Upper lobe of left lung (tissue), 6 donors: ENCODE measurements at regions not wholly inside any gene's neighbourhood (a gene's known extent, or its start where the extent isn't known, plus 50 kb on each side); places are given as distances from the start of the nearest gene placed in this dataset.
A peak's percentile ranks its signal among the peaks of the same experiment; 100 is the strongest.
"Not testable (repeated sequence)": the region's sequence is repeated elsewhere in the genome, so short reads cannot be mapped to it uniquely, and the experiment has no call there.

Source experiments
- ATAC-seq, 2 donors: fragments of 200-7000 bp; cut with Tn5 transposase; one replicate each; pipeline ENCODE4 v1.9.1; 2022; ENCODE audit warnings: mild to moderate bottlenecking in 2 of 2, moderate library complexity in 2 of 2; ENCODE audit not compliant: low FRiP score in 2 of 2
- DNase-seq, 2 donors: peaks; one replicate each; pipeline ENCODE4 v3.0.0-alpha.2; 2019 to 2020
- H3K27ac ChIP-seq, 4 donors: fragments of 200-600 bp; sonication (generic); one replicate each; pipeline ENCODE4 v1.5.1; 2016 to 2019
- H3K27me3 ChIP-seq, 4 donors: fragments of 200-600 bp; sonication (generic); one replicate each; pipeline ENCODE4 v1.5.1; 2017 to 2019
- H3K36me3 ChIP-seq, 4 donors: fragments of 200-600 bp; sonication (generic); one replicate each; pipeline ENCODE4 v1.5.1; 2016 to 2019
- H3K4me1 ChIP-seq, 4 donors: fragments of 200-600 bp; sonication (generic); one replicate each; pipeline ENCODE4 v1.5.1; 2018 to 2019
- H3K4me3 ChIP-seq, 4 donors: fragments of 200-600 bp; sonication (generic); one replicate each; pipeline ENCODE4 v1.5.1; 2017 to 2019; ENCODE audit warnings: mild to moderate bottlenecking in 2 of 4, moderate library complexity in 1 of 4
- H3K9me3 ChIP-seq, 4 donors: fragments of 200-600 bp; sonication (generic); one replicate each; pipeline ENCODE4 v1.5.1; 2018 to 2019
- EP300 ChIP-seq, 4 donors: sonication (generic); formaldehyde crosslinking; IDR thresholded peaks; one replicate each; pipeline ENCODE4 v1.5.1; 2017; ENCODE audit warnings: antibody characterized with exemption in 4 of 4, control low read depth in 2 of 4
- POLR2A ChIP-seq, 4 donors: fragments of 450-650 bp; IDR thresholded peaks; one replicate each; pipeline ENCODE4 v1.5.1; 2016 to 2017; ENCODE audit warnings: antibody characterized with exemption in 4 of 4, mild to moderate bottlenecking in 2 of 4
- POLR2AphosphoS5 ChIP-seq, 2 donors: sonication (generic); formaldehyde crosslinking; IDR thresholded peaks; one replicate each; pipeline ENCODE4 v1.5.1; 2017; ENCODE audit warnings: antibody characterized with exemption in 2 of 2
- WGBS, 2 donors: methylation state at CpG; one replicate each; pipeline ENCODE4 v1.1.5; 2017 to 2018; 5-methylcytosine and 5-hydroxymethylcytosine counted together
- TF ChIP-seq, protein P1 (sequence below), 6 experiments: fragments of 450-650 bp in 4 of 6; fragments of 200-600 bp in 2 of 6; sonication (generic) in 2 of 6; IDR thresholded peaks; one replicate each; pipeline ENCODE4 v1.5.1; 2016 to 2019; ENCODE audit warnings: antibody characterized with exemption in 6 of 6
- donor health status: DM: no; HTN: no; CAD: no; lungs with moderate emphysema.
- donor health status: DM: no; HTN: yes; CAD: no; lungs with severe emphysema.

GRCh38 chr5:120108586-120109248 lies 355.4 kb upstream of the PRR16 start:
- H3K27me3 ChIP-seq: no peaks in the 10 kb centered on the region
- no peaks in the 10 kb centered on the region for H3K36me3 ChIP-seq
- H3K4me1 ChIP-seq: no peaks in the 10 kb centered on the region
- H3K27ac ChIP-seq: no peak overlapping the region
- H3K9me3 ChIP-seq: no peaks in the 10 kb centered on the region
- TF ChIP-seq POLR2A (IDR thresholded peaks at IDR 0.05): no peak
- TF ChIP-seq, protein P1, sequence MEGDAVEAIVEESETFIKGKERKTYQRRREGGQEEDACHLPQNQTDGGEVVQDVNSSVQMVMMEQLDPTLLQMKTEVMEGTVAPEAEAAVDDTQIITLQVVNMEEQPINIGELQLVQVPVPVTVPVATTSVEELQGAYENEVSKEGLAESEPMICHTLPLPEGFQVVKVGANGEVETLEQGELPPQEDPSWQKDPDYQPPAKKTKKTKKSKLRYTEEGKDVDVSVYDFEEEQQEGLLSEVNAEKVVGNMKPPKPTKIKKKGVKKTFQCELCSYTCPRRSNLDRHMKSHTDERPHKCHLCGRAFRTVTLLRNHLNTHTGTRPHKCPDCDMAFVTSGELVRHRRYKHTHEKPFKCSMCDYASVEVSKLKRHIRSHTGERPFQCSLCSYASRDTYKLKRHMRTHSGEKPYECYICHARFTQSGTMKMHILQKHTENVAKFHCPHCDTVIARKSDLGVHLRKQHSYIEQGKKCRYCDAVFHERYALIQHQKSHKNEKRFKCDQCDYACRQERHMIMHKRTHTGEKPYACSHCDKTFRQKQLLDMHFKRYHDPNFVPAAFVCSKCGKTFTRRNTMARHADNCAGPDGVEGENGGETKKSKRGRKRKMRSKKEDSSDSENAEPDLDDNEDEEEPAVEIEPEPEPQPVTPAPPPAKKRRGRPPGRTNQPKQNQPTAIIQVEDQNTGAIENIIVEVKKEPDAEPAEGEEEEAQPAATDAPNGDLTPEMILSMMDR (IDR thresholded peaks at IDR 0.05): no peak
- TF ChIP-seq EP300 (IDR thresholded peaks at IDR 0.05): no peak
- no peak for TF ChIP-seq POLR2AphosphoS5 (IDR thresholded peaks at IDR 0.05)
- no peak overlapping the region for H3K4me3 ChIP-seq
- no peak for DNase-seq
- no peak for ATAC-seq
- 64 to 72% methylated on average over 4 of the region's 4 CpGs for WGBS, 2 donors

- H3K4me3 ChIP-seq: no peak overlapping the region
- no peaks in the 10 kb centered on the region for H3K27me3 ChIP-seq
- no peaks in the 10 kb centered on the region for H3K36me3 ChIP-seq
- H3K4me1 ChIP-seq: no peaks in the 10 kb centered on the region
- H3K27ac ChIP-seq: no peak overlapping the region
- no peak for ATAC-seq
- TF ChIP-seq POLR2AphosphoS5 (IDR thresholded peaks at IDR 0.05) (no peak), EP300 (IDR thresholded peaks at IDR 0.05) (no peak), POLR2A (IDR thresholded peaks at IDR 0.05) (no peak)
- TF ChIP-seq, protein P1 (IDR thresholded peaks at IDR 0.05): no peak
- no peak for DNase-seq
- H3K9me3 ChIP-seq: no peaks in the 10 kb centered on the region
Observed at GRCh38 chr5:120122703-120123102, 341.4 kb upstream of the PRR16 start.

DNA sequence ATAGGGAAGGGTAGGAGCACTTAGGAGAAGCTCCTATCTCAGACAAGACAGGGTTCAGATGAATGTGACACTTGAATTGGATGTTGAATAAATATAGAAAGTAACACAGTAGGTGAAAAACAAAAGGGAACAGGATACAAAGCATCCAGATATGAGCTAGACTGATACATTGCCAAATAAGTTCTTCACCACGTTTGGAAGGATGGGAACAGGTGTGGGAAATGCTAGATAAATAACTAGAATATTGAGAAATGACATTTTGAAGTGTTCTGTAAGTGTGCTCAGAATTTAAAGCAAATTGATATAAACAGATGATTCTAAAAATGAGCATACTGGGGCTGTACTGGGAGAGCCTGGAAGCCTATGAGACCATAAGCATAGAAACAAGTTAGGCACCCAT lies 340.1 kb upstream of the PRR16 start:
- no peak overlapping the region for H3K4me3 ChIP-seq
- ATAC-seq: no peak
- no peaks in the 10 kb centered on the region for H3K4me1 ChIP-seq
- 29 to 41% methylated on average over 1 of the region's 1 CpG for WGBS, 2 donors
- DNase-seq: no peak
- TF ChIP-seq, protein P1 (IDR thresholded peaks at IDR 0.05): no peak
- TF ChIP-seq POLR2A (IDR thresholded peaks at IDR 0.05) (no peak), POLR2AphosphoS5 (IDR thresholded peaks at IDR 0.05) (no peak)
- no peaks in the 10 kb centered on the region for H3K27me3 ChIP-seq
- H3K9me3 ChIP-seq: no peaks in the 10 kb centered on the region
- no peak overlapping the region for H3K27ac ChIP-seq
- H3K36me3 ChIP-seq: no peaks in the 10 kb centered on the region

DNA sequence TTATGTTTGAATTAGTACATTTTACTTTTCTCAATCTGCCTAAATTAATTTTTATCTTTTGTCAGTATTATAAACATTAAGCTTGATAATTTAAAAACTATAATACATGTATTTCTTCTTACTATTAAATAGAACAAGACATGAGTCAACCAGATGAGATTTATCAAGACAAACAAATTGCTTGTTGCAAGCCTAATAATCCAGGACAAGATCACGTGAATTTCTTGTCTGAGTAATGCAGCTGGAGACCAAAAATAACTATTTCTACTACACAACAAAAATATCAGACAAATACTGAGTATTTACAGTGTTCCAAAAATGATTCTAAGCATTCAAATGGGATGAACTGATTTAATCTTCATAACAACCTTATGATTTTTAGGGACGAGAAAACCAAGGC lies 339.1 kb upstream of the PRR16 start:
- Histone ChIP-seq H3K27me3 (no peaks in the 10 kb centered on the region), H3K27ac (no peak overlapping the region), H3K36me3 (no peaks in the 10 kb centered on the region), H3K9me3 (no peaks in the 10 kb centered on the region), H3K4me1 (no peaks in the 10 kb centered on the region), H3K4me3 (no peak overlapping the region)
- DNase-seq (no peak), ATAC-seq (no peak)
- WGBS, 2 donors: 71 to 75% methylated on average over 2 of the region's 2 CpGs
- TF ChIP-seq EP300 (IDR thresholded peaks at IDR 0.05) (no peak), POLR2AphosphoS5 (IDR thresholded peaks at IDR 0.05) (no peak), POLR2A (IDR thresholded peaks at IDR 0.05) (no peak)
- TF ChIP-seq, protein P1 (IDR thresholded peaks at IDR 0.05): no peak

- H3K9me3 ChIP-seq, H3K27me3 ChIP-seq, ATAC-seq, H3K4me1 ChIP-seq, H3K4me3 ChIP-seq, H3K36me3 ChIP-seq: not testable (repeated sequence)
- peak in 1 of 2 donors; percentile 46 for DNase-seq
- WGBS, 2 donors: 73 to 78% methylated on average over 7 of the region's 7 CpGs
- H3K27ac ChIP-seq: peak overlapping the region in 2 of 4 donors; percentile 4 to 54
Observed at GRCh38 chr5:120132347-120132746, 331.8 kb upstream of the PRR16 start.
